ENCODE measurements at regions not wholly inside any gene's neighbourhood (a gene's known extent, or its start where the extent isn't known, plus 50 kb on each side); places are given as distances from the start of the nearest gene placed in this dataset.

DNA sequence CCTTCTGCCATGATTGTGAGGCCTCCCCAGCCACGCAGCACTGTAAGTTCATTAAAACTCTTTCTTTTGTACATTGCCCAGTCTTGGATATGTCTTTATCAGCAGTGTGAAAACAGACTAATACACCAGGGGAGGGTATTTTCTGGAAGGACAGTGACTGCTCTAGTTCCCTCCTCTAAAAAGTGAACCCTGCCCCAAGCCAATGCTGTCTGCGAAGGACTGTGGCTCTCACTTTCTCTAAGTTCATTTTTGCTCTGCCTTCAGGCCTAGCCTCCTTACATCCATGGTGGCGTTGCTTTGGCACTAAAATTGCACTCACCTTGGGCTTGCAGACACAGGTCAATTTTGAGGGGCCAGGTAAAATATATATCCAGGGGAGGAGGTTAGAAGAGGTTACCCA is 323.0 kb downstream of the VRK1 start:
- DNase-seq, result no peak
- no peaks in the 10 kb centered on the region for H3K27me3 ChIP-seq (ENCODE audit: control insufficient read depth, insufficient read depth, low read length)
- no peak overlapping the region for H2AK5ac ChIP-seq (ENCODE audit: low read depth, low read length)
- no peaks in the 10 kb centered on the region for H3K36me3 ChIP-seq (ENCODE audit: control insufficient read depth, insufficient read depth, low read length)
- ChIA-PET CTCF (no interaction called here), POLR2A (ENCODE audit: unreplicated experiment) (no interaction called here)
- dilution Hi-C loops (cut with HindIII; ENCODE audit: low sequenced_read_pairs, unreplicated experiment) (no loop called here), in situ Hi-C loops (cut with MboI; ENCODE audit: low sequenced_read_pairs) (no loop called here), intact Hi-C loops (cut with micrococcal nuclease) (loop anchor here (5.0 kb wide), 1 partner anchor 1072 kb away; no protein-coding TSS in a partner anchor)
- no peak overlapping the region for H2BK120ac ChIP-seq (ENCODE audit: low read depth, low read length)
- no peaks in the 10 kb centered on the region for H4K20me1 ChIP-seq (ENCODE audit: insufficient read depth, low read length)
- no peak overlapping the region for H3K23ac ChIP-seq (ENCODE audit: low read depth, low read length)
- no peak overlapping the region for H2BK15ac ChIP-seq (ENCODE audit: low read depth, low read length)
- H4K5ac ChIP-seq (ENCODE audit: low read depth, low read length), result no peak overlapping the region
- H3K79me1 ChIP-seq (ENCODE audit: low read depth in 1 of 2, low read length in 2 of 2), result no peaks in the 10 kb centered on the region
- no peak overlapping the region for H3K4ac ChIP-seq (ENCODE audit: low read depth, low read length)
- no peak overlapping the region for H2AFZ ChIP-seq (replicated peaks; ENCODE audit: low read length, poor library complexity)
- ATAC-seq (ENCODE audit: low read depth), result no peak
- H4K91ac ChIP-seq (ENCODE audit: insufficient read depth, low read depth, low read length), result no peak overlapping the region
- TF ChIP-seq, protein P1, sequence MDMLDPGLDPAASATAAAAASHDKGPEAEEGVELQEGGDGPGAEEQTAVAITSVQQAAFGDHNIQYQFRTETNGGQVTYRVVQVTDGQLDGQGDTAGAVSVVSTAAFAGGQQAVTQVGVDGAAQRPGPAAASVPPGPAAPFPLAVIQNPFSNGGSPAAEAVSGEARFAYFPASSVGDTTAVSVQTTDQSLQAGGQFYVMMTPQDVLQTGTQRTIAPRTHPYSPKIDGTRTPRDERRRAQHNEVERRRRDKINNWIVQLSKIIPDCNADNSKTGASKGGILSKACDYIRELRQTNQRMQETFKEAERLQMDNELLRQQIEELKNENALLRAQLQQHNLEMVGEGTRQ (IDR thresholded peaks at IDR 0.05; ENCODE audit: low read depth, low read length), result no peak
- TF ChIP-seq MXI1 (IDR thresholded peaks at IDR 0.05; ENCODE audit: borderline replicate concordance, low read depth, low read length) (no peak), RCOR1 (IDR thresholded peaks at IDR 0.05; ENCODE audit: insufficient replicate concordance, low read length) (no peak), CHD1 (IDR thresholded peaks at IDR 0.05; ENCODE audit: low read depth, low read length) (no peak), FOS (IDR thresholded peaks at IDR 0.05; ENCODE audit: low read depth, low read length) (no peak), RFX5 (IDR thresholded peaks at IDR 0.05; ENCODE audit: low read depth, low read length) (no peak), CEBPB (IDR thresholded peaks at IDR 0.05; ENCODE audit: low read depth, low read length) (no peak), MAZ (IDR thresholded peaks at IDR 0.05; ENCODE audit: borderline replicate concordance, low read depth, low read length) (no peak)
- TF ChIP-seq, protein P2, sequence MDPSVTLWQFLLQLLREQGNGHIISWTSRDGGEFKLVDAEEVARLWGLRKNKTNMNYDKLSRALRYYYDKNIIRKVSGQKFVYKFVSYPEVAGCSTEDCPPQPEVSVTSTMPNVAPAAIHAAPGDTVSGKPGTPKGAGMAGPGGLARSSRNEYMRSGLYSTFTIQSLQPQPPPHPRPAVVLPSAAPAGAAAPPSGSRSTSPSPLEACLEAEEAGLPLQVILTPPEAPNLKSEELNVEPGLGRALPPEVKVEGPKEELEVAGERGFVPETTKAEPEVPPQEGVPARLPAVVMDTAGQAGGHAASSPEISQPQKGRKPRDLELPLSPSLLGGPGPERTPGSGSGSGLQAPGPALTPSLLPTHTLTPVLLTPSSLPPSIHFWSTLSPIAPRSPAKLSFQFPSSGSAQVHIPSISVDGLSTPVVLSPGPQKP (IDR thresholded peaks at IDR 0.05; ENCODE audit: borderline replicate concordance, low read depth, low read length), result no peak
- H2BK20ac ChIP-seq (ENCODE audit: low read depth, low read length), result no peak overlapping the region
- H3K27ac ChIP-seq (ENCODE audit: insufficient read depth, low read length), result no peak overlapping the region
- no peak overlapping the region for H3K14ac ChIP-seq (replicated peaks; ENCODE audit: low read depth, low read length)
- no CpG with 5 or more reads among the region's 3 CpGs for WGBS, 2 experiments (ENCODE audit: extremely low coverage in 2 of 2, insufficient read length in 1 of 2)
- no peak overlapping the region for H2BK5ac ChIP-seq (ENCODE audit: low read depth, low read length, poor library complexity, severe bottlenecking)
- no peak overlapping the region for H3K56ac ChIP-seq (ENCODE audit: extremely low read depth, insufficient read depth, low read length)
- H3K4me1 ChIP-seq (ENCODE audit: control insufficient read depth, insufficient read depth, low read length), result no peaks in the 10 kb centered on the region
- H3K18ac ChIP-seq (ENCODE audit: low read depth, low read length), result no peak overlapping the region
- H3K9me3 ChIP-seq (ENCODE audit: control insufficient read depth, insufficient read depth, low read length), result peaks cover 32% of the 10 kb centered on the region
- H3K4me2 ChIP-seq (ENCODE audit: low read depth, low read length), result no peak overlapping the region
- no peak overlapping the region for H3K4me3 ChIP-seq (ENCODE audit: insufficient read depth, low read depth, low read length)
- no peaks in the 10 kb centered on the region for H3K9me1 ChIP-seq (ENCODE audit: insufficient read depth, low read length)
- no peak overlapping the region for H3K9ac ChIP-seq (ENCODE audit: low read depth, low read length)
- H2AK9ac ChIP-seq (replicated peaks; ENCODE audit: low read depth, low read length, poor library complexity), result no peak overlapping the region
- BruUV-seq (replicated peaks), result no TSS peak
- no peak overlapping the region for H4K8ac ChIP-seq (ENCODE audit: low read depth in 2 of 2, low read length in 2 of 2)

All from IMR-90 (cell line).